Sigmoid colon (tissue), 4 donors: ENCODE measurements at regions not wholly inside any gene's neighbourhood (a gene's known extent, or its start where the extent isn't known, plus 50 kb on each side); places are given as distances from the start of the nearest gene placed in this dataset.

Experiments
- EP300 ChIP-seq, 4 donors: sonication (generic); formaldehyde crosslinking; IDR thresholded peaks; one replicate each; pipeline ENCODE4 v1.6.1; 2017; ENCODE audit warnings: antibody characterized with exemption in 4 of 4
- POLR2A ChIP-seq, 2 donors: fragments of 450-650 bp; IDR thresholded peaks; one replicate each; pipeline ENCODE4 v1.6.1; 2016; ENCODE audit warnings: antibody characterized with exemption in 2 of 2, mild to moderate bottlenecking in 2 of 2, moderate library complexity in 2 of 2
- TF ChIP-seq, protein P1 (sequence below), 4 experiments: fragments of 450-650 bp in 3 of 4; fragments of 200-600 bp in 1 of 4; IDR thresholded peaks; one replicate each; pipeline ENCODE4 v1.5.1; 2016 to 2019; ENCODE audit warnings: antibody characterized with exemption in 4 of 4, mild to moderate bottlenecking in 3 of 4, moderate library complexity in 2 of 4

DNA sequence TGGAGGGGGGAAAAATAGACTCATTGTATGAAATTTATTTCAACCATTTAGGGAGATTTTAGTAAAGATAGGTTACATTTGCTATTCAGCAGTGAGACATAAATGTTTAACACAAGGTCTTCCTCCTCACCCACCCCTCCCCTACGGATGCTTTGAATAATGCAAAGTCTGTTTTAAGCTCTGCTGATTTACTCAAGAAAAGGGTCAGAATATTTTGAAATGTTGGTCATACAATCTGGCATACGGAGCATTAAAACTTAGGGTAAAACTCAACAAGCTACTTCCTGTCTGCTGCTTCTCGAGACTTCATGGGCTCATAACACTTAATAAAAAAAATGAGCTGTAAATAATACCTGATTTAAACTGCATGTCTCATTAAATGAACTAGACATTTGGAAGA is 156.3 kb downstream of the WNT5A start:
- TF ChIP-seq POLR2A (IDR thresholded peaks at IDR 0.05) (no peak), EP300 (IDR thresholded peaks at IDR 0.05) (no peak)
- TF ChIP-seq, protein P1, sequence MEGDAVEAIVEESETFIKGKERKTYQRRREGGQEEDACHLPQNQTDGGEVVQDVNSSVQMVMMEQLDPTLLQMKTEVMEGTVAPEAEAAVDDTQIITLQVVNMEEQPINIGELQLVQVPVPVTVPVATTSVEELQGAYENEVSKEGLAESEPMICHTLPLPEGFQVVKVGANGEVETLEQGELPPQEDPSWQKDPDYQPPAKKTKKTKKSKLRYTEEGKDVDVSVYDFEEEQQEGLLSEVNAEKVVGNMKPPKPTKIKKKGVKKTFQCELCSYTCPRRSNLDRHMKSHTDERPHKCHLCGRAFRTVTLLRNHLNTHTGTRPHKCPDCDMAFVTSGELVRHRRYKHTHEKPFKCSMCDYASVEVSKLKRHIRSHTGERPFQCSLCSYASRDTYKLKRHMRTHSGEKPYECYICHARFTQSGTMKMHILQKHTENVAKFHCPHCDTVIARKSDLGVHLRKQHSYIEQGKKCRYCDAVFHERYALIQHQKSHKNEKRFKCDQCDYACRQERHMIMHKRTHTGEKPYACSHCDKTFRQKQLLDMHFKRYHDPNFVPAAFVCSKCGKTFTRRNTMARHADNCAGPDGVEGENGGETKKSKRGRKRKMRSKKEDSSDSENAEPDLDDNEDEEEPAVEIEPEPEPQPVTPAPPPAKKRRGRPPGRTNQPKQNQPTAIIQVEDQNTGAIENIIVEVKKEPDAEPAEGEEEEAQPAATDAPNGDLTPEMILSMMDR (IDR thresholded peaks at IDR 0.05), result no peak
